Left lobe of liver (tissue), 2 donors: ENCODE measurements at regions not wholly inside any gene's neighbourhood (a gene's known extent, or its start where the extent isn't known, plus 50 kb on each side); places are given as distances from the start of the nearest gene placed in this dataset.
"Not testable (repeated sequence)": the region's sequence is repeated elsewhere in the genome, so short reads cannot be mapped to it uniquely, and the experiment has no call there.

Experiments
- ATAC-seq: fragments of 200-7000 bp; cut with Tn5 transposase; one replicate; pipeline ENCODE4 v1.9.1; 2020; ENCODE audit warnings: mild to moderate bottlenecking, moderate library complexity
- DNase-seq: peaks from one replicate; pipeline ENCODE4 v3.0.0-alpha.2; 2020; ENCODE audit warnings: low spot score
- donor health status: DM: no; HTN: no; CAD: no; lungs with moderate emphysema.
- donor health status: DM: no; HTN: yes; CAD: no.

DNA sequence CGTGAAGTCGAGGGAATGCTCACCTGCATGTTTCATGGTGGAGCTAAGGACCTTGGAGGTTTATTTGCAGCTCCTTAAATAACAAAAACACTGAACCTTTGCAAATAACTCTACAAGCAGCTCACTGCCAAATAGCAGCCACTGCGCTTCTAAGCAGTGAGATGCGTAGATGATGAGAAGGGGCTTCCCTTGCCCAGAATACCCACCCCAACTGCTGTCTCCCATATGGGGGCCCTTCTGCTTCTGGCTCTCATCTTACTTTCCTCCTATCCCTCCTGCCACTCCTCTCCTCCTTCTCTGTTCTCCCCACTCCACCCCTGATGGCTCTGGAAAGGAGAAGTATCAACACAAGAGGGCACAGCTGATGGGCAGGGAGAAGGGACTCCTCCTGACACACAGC lies 193.3 kb upstream of the SSTR4 start:
- DNase-seq (no peak), ATAC-seq (no peak)

DNA sequence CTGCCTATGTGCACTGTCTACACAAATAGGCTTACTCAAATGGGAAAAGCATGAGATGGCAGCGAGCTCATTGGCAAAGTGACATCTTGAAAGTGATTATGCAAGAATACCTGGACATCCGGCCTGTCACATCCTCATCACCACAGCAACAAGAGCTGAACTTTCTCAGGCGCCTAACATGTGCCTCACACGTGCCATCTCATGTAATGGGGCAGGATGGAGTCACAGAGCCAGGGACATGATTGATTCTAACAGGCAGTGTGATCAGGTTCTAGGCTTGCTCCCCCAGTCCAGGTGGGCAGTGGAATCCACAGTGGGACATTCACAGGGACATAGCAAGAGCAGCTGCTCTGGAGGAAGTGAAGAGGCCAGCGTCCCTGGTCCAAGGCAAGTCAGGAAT lies 192.3 kb upstream of the SSTR4 start:
- DNase-seq (no peak), ATAC-seq (no peak)

GRCh38 chr20:22844959-22845358 lies 190.2 kb upstream of the SSTR4 start:
- no peak for ATAC-seq
- DNase-seq: no peak

GRCh38 chr20:22846863-22847262 lies 188.2 kb upstream of the SSTR4 start:
- DNase-seq (no peak), ATAC-seq (no peak)

DNA sequence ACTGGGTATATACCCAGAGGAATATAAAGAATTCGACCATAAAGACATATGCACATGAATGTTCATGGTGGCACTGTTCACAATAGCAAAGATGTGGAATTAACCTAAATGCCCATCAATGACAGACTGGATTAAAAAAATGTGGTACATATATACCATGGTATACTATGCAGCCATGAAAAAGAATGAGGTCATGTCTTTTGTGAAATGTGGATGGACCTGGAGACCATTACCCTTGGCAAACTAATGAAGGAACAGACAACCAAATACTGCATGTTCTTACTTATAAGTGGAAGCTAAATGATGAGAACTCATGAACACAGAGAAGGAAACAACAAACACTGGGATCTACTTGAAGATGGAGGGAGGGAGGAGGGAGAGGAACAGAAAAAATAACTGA lies 186.7 kb upstream of the SSTR4 start:
- no peak for DNase-seq
- no peak for ATAC-seq

- DNase-seq: not testable (repeated sequence)
Measured at GRCh38 chr20:22851679-22852346, 183.3 kb upstream of the SSTR4 start.

DNA sequence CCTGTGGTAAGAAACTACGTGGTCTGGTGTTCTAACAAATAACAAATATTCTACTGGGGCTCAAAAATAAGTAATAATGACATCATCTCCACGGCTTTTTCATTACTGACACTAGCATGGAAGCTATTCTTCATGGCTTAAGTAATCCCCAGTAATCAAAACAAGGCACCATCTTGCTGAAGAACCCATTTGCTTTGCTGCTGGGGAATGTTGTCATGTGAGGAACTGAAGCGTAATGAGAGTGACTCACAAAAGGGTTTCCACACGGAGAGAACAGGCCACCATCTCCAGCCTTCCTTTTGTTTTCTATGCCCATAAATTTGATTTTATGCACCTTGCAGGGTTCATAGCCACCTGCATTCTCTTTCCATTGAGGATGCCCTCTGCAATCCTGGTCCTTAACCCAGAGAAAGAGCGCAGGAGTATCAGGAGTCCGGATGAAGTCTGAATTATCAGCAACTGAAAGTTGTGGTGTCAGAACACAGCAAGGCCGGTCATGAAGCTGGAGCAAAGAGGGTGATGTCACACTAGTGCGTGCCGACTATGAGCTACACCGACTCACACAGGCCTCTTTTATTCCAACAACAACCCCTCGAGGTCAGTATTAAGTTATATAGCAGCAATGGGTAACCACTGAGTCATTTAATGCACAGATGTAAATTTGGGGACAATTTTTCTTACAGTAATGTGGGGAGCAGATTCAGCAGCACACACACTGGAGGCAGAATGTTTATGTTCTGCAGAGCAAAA lies 173.7 kb upstream of the SSTR4 start:
- DNase-seq: no peak
- no peak for ATAC-seq

More at GRCh38 chr20:22851679-22852346, 183.3 kb upstream of the SSTR4 start:
- peak; percentile 60 for ATAC-seq

DNA sequence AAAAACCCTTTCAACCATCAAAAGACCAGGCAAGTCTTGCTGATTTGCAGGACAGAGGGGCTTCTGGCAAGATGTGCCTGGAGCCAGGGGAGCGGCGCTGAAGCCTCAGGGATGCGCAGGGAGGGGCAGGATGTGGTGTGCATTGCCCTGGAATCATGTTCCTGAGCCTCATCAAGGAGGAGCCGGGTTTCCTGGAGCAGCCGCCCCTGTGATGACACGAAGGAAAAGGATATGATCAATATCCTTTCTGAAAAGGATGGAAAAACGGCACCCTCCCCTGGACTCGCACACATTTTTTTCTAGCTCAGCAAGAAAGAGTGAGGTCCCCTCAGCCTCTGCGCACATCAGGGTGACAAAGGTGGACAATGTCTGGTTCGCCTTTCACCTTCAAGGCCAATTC lies 173.1 kb upstream of the SSTR4 start:
- peak; percentile 54 for ATAC-seq
- DNase-seq: no peak

DNA sequence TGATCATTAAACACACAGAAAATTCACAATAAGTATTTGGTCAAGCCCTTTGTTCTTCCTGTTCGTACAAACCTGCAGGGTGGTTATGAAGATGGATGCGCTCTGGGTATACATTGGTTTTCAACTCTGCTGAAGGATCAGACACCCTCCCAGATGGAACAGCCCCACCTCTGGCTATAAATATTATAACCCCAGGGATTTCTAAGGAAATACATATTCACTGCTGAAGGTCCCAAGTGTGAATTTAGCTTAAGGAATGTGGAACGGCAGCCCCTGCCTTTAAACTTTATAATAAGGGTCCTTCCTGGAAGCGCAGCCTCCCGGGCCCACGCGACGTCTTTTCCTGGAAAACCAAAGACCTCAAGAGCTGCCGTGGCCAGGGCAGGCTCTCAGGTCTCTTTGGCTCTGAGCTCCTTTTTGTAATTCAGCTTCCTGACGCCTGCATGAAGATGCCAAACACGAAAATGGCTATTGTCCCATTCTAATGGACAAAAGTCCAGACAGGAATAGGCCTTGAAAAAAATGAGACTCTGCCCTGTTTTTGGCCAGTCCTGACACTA lies 172.4 kb upstream of the SSTR4 start:
- no peak for DNase-seq
- no peak for ATAC-seq

DNA sequence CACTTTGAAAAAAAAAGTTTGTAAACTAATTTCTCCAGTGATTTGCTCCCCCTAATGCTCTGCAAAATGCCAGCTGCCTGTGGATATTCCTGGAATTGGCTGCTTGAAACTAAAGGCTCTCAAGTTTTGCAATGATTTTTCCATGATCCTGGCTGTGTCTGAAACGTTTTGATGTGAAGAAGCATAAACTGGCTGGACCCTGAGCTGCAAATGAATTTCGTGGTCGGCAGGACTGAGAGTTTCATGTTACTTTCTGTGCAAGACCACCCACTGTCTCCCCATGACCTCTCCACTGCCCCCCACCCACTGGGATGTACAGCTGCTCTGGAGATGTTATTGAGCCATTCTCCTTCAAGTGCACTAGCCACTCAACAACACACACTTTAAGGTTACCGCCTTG lies 171.3 kb upstream of the SSTR4 start:
- DNase-seq (no peak), ATAC-seq (no peak)

DNA sequence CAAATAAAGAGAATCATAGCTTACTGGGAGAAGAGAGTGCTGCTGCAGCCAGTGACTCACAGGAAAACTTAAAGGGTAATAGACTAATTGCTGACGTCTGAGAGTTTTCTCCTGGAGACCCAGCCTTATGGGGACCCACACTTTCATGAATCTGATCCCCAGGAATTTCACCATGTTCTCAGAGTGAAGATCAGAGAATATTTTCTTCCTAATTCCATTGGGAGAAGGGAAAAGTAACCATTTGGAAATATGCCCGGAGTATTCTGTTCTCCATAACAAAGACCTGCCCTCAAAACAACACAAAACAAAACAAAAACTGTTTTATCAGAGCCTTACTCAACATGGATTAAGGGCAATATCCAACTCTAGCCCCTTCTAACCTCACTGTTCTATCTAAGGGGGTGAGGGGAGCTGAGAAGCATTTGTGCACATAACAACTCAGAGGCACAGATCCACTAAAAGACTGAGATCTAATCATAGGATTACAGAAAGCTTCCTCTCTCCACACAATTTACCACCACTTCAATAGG lies 168.2 kb upstream of the SSTR4 start:
- DNase-seq: no peak

DNA sequence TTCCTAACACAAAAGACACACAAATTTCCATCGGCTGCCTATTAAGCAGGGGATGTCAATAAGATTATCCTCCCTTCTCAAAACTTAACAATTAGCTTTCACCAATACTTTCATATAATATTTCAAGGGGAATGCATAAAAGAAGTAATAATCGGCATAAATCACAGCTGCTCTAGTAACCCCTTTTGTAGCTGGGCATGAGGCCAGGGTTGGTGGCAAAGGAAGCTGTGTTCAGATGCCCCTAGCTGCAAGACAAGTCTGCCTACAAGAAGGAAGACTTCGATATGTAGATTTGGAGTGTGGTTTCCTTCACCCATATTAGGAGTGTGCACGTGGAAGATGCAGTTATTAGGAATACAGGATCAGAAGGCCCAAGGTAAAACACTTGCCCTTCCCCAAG lies 156.9 kb upstream of the SSTR4 start:
- DNase-seq: no peak
- no peak for ATAC-seq

More for the DNA sequence above, 168.2 kb upstream of the SSTR4 start:
- no peak for ATAC-seq

DNA sequence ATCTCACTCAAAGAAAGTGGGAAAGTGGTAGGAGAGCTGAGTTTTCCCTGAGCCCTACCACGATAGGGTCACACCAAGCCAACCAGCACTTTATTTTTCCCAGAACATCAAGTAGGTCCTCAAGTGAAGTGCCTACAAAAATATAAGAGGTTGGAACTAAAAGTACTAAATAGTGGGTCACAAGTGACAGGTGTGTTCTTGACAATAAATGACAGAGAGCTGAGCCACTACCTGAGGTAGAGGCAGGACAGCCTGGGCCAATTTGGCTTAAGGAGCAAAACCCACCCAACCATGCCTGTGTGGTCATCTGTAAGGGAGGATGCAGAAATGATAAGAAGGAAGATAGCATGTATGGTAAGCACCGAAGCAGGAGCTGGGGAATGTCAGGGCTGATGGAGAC lies 154.8 kb upstream of the SSTR4 start:
- DNase-seq: no peak
- ATAC-seq: no peak

DNA sequence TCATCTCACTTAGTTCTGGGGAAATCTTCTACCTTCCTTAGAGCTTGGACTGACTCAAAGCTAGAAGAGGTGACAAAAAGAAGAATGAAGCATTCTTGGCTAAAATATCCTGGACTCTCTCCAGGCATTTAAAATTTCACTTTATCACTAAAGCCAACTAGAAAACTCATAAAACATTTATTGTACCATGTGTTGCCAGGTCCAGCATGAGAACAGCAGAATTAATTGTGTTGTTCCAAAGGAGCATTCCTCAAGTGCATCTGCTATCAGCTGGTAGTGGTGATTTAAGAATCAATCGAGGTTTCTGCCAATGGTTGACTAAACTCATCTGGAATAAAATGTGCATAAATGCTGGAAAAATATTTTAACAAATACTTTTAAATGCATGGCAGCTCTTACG lies 147.3 kb upstream of the SSTR4 start:
- DNase-seq: no peak
- no peak for ATAC-seq

- no peak for ATAC-seq
Measured at GRCh38 chr20:22890594-22891300, 144.4 kb upstream of the SSTR4 start.

GRCh38 chr20:22901164-22901563 lies 133.9 kb upstream of the SSTR4 start:
- ATAC-seq: no peak
- no peak for DNase-seq

More at GRCh38 chr20:22890594-22891300, 144.4 kb upstream of the SSTR4 start:
- DNase-seq: no peak

DNA sequence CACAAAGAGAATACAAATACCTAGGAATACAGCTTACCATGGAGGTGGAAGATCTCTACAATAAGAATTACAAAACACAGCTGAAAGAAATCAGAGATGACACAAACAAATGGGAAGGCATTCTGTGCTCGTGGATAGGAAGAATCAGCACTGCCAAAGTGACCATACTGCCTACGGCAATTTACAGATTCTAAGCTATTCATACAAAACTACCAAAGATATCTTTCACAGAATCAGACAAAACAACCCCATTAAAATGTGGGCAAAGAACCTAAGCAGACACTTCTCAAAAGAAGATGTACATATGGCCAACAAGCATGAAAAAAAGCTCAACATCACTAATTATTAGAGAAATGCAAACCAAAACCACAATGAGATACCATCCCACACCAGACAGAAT lies 133.2 kb upstream of the SSTR4 start:
- ATAC-seq: no peak
- no peak for DNase-seq

- no peak for DNase-seq
- ATAC-seq: no peak
Measured at GRCh38 chr20:22904386-22904785, 130.7 kb upstream of the SSTR4 start.

DNA sequence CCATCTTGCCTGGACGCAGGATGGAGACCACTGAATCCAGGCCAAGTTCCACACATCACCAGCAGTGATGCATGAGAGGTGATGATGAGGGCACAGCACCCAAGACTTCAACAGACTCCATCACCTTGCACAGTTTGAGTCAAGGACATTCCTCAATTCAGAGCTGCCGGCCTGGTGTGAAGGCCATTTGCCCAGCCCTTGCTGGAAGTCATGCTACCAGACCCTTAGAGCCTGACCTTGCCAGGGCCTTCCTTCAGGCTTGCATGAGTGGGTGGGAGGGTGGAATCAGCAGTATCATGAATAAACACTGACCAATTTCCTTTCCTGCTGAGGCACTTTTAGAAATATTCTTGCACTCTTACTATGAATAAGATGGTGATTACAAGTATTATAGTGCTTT lies 130.2 kb upstream of the SSTR4 start:
- DNase-seq: no peak
- ATAC-seq: no peak

DNA sequence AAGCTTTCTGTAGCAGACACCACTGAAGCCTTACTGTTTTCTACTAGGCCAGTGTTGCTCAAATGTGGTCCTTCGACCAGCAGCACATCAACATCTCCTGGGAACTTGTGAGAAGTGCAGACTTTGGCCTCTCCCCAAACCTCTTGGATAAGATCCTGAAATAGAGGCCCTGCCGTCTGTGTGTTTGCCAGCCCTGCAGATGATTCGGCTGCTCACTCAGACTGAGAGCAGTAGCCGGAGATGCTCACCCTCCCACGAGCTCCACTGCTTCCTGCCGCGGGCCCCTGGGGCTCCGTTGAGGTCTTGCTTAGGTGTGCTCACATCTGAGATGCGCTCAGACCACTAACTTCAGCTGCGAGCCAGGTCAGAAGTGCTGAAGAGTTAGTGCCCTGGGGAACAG lies 129.5 kb upstream of the SSTR4 start:
- DNase-seq (no peak), ATAC-seq (no peak)

- no peak for ATAC-seq
Measured at GRCh38 chr20:22908437-22908836, 126.7 kb upstream of the SSTR4 start.

More at GRCh38 chr20:22908437-22908836, 126.7 kb upstream of the SSTR4 start:
- DNase-seq: no peak
